Hepatocyte (in vitro differentiated cells): ENCODE measurements at regions not wholly inside any gene's neighbourhood (a gene's known extent, or its start where the extent isn't known, plus 50 kb on each side); places are given as distances from the start of the nearest gene placed in this dataset.

Experiments
- EZH2 ChIP-seq: fragments of 200-600 bp; sonication (generic); IDR thresholded peaks from 2 replicates; pipeline ENCODE4 v1.6.1; 2016; ENCODE audit warnings: antibody characterized with exemption, mild to moderate bottlenecking, borderline replicate concordance
- TF ChIP-seq, protein P1 (sequence below): fragments of 200-600 bp; sonication (generic); IDR thresholded peaks from 2 replicates; pipeline ENCODE4 v1.5.1; 2016; ENCODE audit warnings: antibody characterized with exemption, mild to moderate bottlenecking; ENCODE audit not compliant: poor library complexity

GRCh38 chr16:9280069-9280466 is 188.6 kb downstream of the HAPSTR1 start:
- TF ChIP-seq, protein P1, sequence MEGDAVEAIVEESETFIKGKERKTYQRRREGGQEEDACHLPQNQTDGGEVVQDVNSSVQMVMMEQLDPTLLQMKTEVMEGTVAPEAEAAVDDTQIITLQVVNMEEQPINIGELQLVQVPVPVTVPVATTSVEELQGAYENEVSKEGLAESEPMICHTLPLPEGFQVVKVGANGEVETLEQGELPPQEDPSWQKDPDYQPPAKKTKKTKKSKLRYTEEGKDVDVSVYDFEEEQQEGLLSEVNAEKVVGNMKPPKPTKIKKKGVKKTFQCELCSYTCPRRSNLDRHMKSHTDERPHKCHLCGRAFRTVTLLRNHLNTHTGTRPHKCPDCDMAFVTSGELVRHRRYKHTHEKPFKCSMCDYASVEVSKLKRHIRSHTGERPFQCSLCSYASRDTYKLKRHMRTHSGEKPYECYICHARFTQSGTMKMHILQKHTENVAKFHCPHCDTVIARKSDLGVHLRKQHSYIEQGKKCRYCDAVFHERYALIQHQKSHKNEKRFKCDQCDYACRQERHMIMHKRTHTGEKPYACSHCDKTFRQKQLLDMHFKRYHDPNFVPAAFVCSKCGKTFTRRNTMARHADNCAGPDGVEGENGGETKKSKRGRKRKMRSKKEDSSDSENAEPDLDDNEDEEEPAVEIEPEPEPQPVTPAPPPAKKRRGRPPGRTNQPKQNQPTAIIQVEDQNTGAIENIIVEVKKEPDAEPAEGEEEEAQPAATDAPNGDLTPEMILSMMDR = no peak
- no peak for TF ChIP-seq EZH2
